ENCODE measurements at regions not wholly inside any gene's neighbourhood (a gene's known extent, or its start where the extent isn't known, plus 50 kb on each side); places are given as distances from the start of the nearest gene placed in this dataset.

DNA sequence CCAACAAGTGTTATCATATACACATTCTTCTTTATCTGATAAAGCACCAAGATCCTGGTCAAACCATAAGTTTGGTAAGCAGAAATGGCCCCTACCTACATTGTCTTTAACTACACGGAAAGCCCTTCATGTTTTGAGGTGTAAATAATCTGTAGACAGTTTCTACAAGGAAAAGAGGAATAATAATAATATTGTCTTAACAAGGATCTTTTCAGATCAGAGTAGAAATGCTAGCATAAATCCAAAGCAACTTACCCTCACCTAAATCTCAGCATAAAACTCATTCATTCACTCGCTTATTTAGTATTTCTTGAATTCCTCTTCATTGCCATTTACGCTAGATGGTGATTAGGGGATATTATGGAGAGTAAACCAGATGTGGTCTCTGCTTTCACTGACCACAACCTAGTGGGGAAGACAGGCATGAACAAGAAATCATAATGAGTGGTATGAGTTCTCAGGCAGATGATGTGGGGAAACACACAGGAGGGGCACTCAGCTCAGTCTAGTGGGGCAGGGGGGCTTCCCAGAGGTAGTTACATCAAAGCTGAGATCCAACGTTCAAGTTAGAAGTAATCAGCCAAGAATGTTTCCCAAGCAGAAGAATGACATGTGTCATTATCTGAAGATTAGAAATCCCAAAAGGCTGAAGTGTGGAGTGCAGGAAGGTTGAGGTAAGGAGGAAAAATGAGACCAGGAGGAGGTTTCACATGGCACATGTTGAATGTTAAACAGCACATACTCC, 65.4 kb upstream of the ZC3H12C start:
- no peak for DNase-seq (ENCODE audit: low read depth)

DNA sequence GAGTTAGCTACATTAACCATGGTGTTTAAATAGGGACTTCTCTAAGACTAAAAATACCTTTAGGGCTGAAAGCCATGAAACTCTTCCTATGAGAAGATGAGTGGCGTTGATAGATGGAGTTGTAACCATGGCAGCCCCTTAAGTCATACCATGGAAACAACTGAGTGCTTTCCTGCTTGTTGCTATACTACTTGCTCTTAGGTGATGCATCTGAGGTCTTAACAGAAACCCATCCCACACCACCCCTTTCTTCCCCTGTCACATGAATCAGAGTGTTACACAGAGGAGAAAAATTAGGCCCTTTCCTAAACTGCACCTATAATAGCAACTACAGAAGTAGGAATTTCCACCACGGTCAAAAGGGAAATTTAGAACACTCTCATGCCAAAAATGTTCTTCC, 64.3 kb upstream of the ZC3H12C start:
- no peak for DNase-seq (ENCODE audit: low read depth)

DNA sequence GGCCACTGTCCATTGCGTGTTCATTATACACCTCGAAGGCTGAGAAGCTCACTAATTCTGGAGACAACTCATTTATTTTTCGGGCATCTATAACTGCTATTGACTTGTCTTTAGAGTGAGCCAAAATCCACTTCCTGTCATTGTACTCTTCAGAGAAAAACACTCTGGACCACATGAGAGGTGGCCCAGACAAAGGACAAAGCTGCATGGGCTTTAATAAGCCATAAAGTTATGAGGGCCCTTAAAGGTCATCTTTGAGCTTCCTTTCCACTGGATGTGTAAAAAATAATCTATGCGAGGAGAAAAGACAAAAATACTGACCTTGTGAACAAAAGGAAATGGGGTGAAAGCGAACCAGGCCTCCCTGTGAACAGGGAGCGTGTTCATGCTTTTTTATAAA, 63.5 kb upstream of the ZC3H12C start:
- DNase-seq (ENCODE audit: low read depth), result no peak

DNA sequence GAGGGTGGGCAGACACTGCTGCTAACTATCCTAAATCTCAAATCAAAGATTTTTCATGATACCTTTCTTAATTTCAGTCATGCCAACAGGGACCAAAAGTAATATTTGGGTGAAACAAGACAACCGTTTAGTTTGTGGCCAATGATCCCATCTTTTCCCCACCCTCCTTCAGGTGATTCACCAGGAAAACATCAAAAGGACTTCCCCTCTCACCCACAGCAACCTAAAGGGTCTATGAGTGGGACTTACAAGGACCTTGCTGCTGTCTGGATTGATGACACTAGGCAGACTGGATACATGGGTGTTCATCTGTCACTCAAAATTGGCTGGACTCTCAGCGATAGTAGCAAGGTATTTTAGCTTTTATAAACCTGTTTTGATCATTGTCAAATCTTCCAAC, 62.0 kb upstream of the ZC3H12C start:
- DNase-seq (ENCODE audit: low read depth), result no peak

DNA sequence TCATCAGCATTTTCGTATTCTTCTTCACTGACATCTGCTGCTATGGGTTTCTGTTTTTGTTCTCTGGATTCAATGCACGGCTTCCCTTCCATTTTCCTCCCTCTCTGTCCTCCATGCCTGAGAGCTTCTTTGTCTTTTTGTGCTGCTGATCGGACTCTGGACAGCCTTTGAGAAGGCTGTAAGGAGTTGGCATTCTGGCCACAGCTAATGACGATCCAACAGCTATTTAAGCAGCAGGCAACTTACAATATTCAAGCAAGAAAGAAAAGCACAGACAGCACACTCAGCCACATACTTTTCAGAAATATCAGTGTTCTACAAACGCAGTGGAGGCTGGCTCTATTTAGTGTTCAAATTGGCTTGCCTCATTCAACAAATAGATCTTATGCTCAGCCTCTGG, 60.9 kb upstream of the ZC3H12C start:
- DNase-seq (ENCODE audit: low read depth), result no peak

DNA sequence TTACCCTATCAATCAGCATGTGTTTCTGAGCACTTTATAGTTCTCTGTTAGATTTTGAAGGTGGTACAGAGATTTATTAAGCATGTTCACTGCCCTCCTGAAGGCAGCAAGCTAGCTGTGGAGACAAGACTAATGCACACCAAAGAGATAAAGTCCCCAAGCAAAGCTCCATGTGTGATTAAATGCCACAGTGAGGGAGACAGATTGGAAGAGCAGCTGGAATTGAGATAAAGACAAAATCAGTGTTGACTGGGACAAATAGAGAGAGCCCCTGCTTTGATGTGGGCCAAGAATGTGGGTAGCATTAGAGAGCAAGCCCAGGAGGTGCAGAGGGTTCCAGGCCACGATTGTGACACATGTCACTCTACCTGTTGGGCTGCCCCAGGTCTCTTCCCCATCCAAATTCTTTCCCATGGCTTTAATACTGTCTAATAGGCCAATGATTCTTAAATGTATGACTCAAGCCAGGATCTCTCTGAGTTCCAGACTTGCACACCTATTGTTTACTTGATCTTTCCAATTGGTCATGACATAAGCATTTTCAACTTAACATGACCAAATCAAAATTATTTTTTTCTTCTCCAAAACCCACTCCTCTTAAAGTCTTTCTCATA, 60.1 kb upstream of the ZC3H12C start:
- DNase-seq (ENCODE audit: low read depth), result no peak

DNA sequence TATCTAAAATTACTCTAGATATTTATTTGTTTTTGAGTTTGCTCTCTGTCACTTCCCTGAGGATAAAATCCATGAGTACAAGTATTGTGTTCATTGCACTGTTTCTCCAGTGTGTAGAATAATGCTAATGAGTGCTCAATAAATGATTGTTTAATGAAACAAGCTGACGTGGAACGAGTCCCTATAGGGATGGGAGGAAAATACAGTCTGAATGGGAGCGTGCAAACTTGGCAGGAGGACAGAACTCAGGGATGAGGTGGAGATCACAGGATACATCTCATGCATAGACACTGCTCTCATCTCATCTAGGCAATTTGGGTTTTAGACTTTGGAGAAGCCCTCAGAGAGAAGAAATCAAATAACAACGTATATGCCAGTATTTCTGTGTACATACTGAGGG, 58.4 kb upstream of the ZC3H12C start:
- no peak for DNase-seq (ENCODE audit: low read depth)

DNA sequence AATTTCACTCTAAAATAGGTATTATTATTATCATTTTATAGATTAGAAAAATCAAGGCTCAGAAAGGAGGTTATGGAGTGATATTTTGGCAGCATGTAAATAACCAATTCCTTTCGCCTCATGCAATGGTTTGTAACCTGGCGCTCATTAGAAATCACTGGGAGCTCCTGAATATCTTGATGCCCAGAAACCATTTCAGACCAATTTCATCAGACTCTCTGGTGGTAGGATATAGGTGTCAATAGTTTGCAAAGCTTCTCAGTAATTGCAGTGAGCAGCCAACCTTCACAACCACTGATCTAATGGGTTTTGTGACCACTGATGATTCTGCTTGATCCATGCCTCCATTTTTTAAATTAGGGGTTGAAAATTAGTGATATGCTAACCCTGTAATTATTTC, 57.8 kb upstream of the ZC3H12C start:
- no peak for DNase-seq (ENCODE audit: low read depth)

DNA sequence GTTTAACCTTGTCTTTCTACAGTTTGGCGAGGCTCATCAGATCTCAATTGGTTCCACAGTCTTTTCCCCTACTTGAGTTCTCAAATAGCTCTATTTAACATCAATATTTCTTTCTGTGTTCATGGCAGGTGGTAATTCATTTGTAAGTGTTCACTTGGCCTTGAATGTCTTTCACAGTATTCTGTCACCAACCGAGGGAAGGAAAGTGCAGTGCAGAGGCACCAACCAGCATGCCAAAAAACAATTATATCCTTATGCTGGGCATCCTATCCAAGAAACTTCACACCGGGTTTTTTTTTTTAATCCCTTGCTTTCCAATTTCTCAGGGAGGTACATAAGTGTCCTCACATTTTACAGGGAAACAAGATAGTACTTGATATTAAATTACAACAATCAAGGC, 55.0 kb upstream of the ZC3H12C start:
- DNase-seq (ENCODE audit: low read depth), result no peak

All from stimulated activated CD8-positive, alpha-beta memory T cell treated with anti-CD3 and anti-CD28 coated beads, Interleukin-4, amount 100 ng/mL, for 24 hours (primary cell).